ENCODE measurements at regions not wholly inside any gene's neighbourhood (a gene's known extent, or its start where the extent isn't known, plus 50 kb on each side); places are given as distances from the start of the nearest gene placed in this dataset.

DNA sequence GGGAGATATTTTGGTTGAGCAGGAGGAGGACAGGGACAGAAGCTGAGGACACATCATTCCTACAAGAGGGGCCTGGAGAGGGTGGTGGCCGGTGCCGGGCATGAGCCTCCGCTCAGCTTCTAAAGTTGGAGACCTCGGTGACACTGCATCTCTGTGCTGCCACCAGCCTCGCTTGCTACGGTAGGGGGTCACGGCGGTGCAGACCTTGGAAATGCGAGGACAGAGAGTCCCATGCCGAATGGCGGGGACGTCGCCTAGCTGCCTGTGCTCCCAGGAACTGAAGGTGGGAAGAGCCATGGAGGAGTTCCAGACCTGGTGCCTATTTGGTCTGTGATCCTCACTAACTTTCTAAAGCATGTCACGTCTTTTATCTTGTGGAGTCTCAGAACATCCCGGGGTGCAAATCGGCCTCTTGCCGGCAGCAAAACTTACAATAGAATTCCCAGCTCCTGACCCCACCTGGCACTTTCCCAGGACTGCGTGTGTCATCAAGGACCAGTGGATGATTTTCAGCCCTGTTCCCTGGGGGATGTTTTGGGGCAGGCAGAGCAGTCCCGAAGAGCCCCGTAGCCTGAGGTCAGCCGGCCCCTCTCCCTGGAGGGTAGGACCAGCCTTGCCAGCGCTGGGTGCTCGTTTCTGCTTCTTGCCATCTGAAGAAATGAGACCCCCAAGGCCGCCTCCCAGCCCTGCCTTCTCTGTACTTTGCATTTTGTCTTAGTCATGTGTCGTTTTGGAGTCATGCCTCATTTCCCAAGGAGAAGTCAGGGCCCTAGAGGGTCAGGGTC, 205.8 kb upstream of the SHH start:
- no peak overlapping the region for H3K4me3 ChIP-seq (ENCODE audit: low read length)
- no peaks in the 10 kb centered on the region for H3F3A ChIP-seq (ENCODE audit: insufficient read depth, low read length, poor library complexity, severe bottlenecking)

GRCh38 chr7:156017431-156017830, 205.2 kb upstream of the SHH start:
- Histone ChIP-seq H3K79me2 (replicated peaks; ENCODE audit: insufficient read depth, low read length) (no peaks in the 10 kb centered on the region), H4K20me1 (ENCODE audit: insufficient read depth) (no peaks in the 10 kb centered on the region)
- TF ChIP-seq MXI1 (conservative IDR thresholded peaks at IDR 0.05; ENCODE audit: poor library complexity, severe bottlenecking), result no peak
- no peak for TF ChIP-seq TAF1 (IDR thresholded peaks at IDR 0.05; ENCODE audit: low read depth)
- TF ChIP-seq, protein P1, sequence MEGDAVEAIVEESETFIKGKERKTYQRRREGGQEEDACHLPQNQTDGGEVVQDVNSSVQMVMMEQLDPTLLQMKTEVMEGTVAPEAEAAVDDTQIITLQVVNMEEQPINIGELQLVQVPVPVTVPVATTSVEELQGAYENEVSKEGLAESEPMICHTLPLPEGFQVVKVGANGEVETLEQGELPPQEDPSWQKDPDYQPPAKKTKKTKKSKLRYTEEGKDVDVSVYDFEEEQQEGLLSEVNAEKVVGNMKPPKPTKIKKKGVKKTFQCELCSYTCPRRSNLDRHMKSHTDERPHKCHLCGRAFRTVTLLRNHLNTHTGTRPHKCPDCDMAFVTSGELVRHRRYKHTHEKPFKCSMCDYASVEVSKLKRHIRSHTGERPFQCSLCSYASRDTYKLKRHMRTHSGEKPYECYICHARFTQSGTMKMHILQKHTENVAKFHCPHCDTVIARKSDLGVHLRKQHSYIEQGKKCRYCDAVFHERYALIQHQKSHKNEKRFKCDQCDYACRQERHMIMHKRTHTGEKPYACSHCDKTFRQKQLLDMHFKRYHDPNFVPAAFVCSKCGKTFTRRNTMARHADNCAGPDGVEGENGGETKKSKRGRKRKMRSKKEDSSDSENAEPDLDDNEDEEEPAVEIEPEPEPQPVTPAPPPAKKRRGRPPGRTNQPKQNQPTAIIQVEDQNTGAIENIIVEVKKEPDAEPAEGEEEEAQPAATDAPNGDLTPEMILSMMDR (IDR thresholded peaks at IDR 0.05; ENCODE audit: poor library complexity, severe bottlenecking), result no peak
- no peak for TF ChIP-seq EP300 (conservative IDR thresholded peaks at IDR 0.05; ENCODE audit: poor library complexity, severe bottlenecking)
- TF ChIP-seq RAD21 (conservative IDR thresholded peaks at IDR 0.05), result no peak
- no peak for TF ChIP-seq SMC3 (conservative IDR thresholded peaks at IDR 0.05; ENCODE audit: poor library complexity)

More for the DNA sequence above, 205.8 kb upstream of the SHH start:
- Histone ChIP-seq H4K20me1 (ENCODE audit: insufficient read depth) (no peaks in the 10 kb centered on the region), H3K36me3 (ENCODE audit: insufficient read depth, low read length) (no peaks in the 10 kb centered on the region), H3K27ac (ENCODE audit: low read length) (no peak overlapping the region), H3K9ac (ENCODE audit: low read length) (no peak overlapping the region), H3K9me3 (ENCODE audit: low read length) (no peaks in the 10 kb centered on the region), H3K79me2 (replicated peaks; ENCODE audit: insufficient read depth, low read length) (no peaks in the 10 kb centered on the region), H2AFZ (ENCODE audit: low read depth, low read length) (no peak overlapping the region), H3K9me2 (ENCODE audit: insufficient read depth, low read length) (no peaks in the 10 kb centered on the region), H3K4me2 (ENCODE audit: low read length) (no peak overlapping the region), H3K27me3 (ENCODE audit: insufficient read depth, low read depth, low read length) (no peaks in the 10 kb centered on the region)
- TF ChIP-seq EP300 (conservative IDR thresholded peaks at IDR 0.05; ENCODE audit: poor library complexity, severe bottlenecking) (no peak), MXI1 (conservative IDR thresholded peaks at IDR 0.05; ENCODE audit: poor library complexity, severe bottlenecking) (no peak), SMC3 (conservative IDR thresholded peaks at IDR 0.05; ENCODE audit: poor library complexity) (no peak), EZH2 (IDR thresholded peaks at IDR 0.05; ENCODE audit: borderline replicate concordance, insufficient read depth, low read length, poor library complexity, severe bottlenecking) (no peak), TAF1 (IDR thresholded peaks at IDR 0.05; ENCODE audit: low read depth) (no peak), RAD21 (conservative IDR thresholded peaks at IDR 0.05) (no peak), POLR2AphosphoS5 (IDR thresholded peaks at IDR 0.05) (no peak)
- TF ChIP-seq, protein P2, sequence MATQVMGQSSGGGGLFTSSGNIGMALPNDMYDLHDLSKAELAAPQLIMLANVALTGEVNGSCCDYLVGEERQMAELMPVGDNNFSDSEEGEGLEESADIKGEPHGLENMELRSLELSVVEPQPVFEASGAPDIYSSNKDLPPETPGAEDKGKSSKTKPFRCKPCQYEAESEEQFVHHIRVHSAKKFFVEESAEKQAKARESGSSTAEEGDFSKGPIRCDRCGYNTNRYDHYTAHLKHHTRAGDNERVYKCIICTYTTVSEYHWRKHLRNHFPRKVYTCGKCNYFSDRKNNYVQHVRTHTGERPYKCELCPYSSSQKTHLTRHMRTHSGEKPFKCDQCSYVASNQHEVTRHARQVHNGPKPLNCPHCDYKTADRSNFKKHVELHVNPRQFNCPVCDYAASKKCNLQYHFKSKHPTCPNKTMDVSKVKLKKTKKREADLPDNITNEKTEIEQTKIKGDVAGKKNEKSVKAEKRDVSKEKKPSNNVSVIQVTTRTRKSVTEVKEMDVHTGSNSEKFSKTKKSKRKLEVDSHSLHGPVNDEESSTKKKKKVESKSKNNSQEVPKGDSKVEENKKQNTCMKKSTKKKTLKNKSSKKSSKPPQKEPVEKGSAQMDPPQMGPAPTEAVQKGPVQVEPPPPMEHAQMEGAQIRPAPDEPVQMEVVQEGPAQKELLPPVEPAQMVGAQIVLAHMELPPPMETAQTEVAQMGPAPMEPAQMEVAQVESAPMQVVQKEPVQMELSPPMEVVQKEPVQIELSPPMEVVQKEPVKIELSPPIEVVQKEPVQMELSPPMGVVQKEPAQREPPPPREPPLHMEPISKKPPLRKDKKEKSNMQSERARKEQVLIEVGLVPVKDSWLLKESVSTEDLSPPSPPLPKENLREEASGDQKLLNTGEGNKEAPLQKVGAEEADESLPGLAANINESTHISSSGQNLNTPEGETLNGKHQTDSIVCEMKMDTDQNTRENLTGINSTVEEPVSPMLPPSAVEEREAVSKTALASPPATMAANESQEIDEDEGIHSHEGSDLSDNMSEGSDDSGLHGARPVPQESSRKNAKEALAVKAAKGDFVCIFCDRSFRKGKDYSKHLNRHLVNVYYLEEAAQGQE (IDR thresholded peaks at IDR 0.05; ENCODE audit: borderline replicate concordance), result no peak
- TF ChIP-seq, protein P1 (IDR thresholded peaks at IDR 0.05; ENCODE audit: poor library complexity, severe bottlenecking), result no peak

More at GRCh38 chr7:156017431-156017830, 205.2 kb upstream of the SHH start:
- H3K9me3 ChIP-seq (ENCODE audit: low read length), result no peaks in the 10 kb centered on the region
- H3K9me2 ChIP-seq (ENCODE audit: insufficient read depth, low read length), result no peaks in the 10 kb centered on the region
- no peak overlapping the region for H3K4me3 ChIP-seq (ENCODE audit: low read length)
- H3K27ac ChIP-seq (ENCODE audit: low read length), result no peak overlapping the region
- no peaks in the 10 kb centered on the region for H3K36me3 ChIP-seq (ENCODE audit: insufficient read depth, low read length)
- H2AFZ ChIP-seq (ENCODE audit: low read depth, low read length), result no peak overlapping the region
- no peak overlapping the region for H3K9ac ChIP-seq (ENCODE audit: low read length)
- H3K4me2 ChIP-seq (ENCODE audit: low read length), result no peak overlapping the region
- H3K27me3 ChIP-seq (ENCODE audit: insufficient read depth, low read depth, low read length), result no peaks in the 10 kb centered on the region
- no peaks in the 10 kb centered on the region for H3F3A ChIP-seq (ENCODE audit: insufficient read depth, low read length, poor library complexity, severe bottlenecking)

All from neural cell (in vitro differentiated cells).